ENCODE measurements at regions not wholly inside any gene's neighbourhood (a gene's known extent, or its start where the extent isn't known, plus 50 kb on each side); places are given as distances from the start of the nearest gene placed in this dataset.

DNA sequence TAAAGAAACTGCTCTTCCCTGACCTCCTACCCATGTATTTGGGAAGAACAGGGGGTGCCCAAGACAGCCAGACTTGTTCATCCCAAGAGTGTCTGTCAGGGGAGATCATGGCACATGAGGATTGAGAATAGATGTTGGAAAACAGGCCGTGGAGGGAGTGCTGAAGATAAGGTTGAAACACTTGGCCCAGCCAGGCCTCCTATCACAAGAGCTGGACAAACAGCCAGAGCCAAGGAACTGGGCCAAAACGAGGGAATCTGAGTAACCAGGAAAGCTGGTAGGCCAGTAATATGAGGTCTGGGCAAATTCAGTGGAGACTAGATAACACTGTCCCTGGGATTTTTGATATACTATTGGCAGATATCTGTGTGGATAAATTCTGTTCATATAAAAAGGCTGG lies 161.7 kb downstream of the TMX1 start:
- TF ChIP-seq POLR2AphosphoS5 (IDR thresholded peaks at IDR 0.05) (no peak), EP300 (IDR thresholded peaks at IDR 0.05) (no peak), POLR2A (IDR thresholded peaks at IDR 0.05; ENCODE audit: low read depth) (no peak)
- TF ChIP-seq, protein P1, sequence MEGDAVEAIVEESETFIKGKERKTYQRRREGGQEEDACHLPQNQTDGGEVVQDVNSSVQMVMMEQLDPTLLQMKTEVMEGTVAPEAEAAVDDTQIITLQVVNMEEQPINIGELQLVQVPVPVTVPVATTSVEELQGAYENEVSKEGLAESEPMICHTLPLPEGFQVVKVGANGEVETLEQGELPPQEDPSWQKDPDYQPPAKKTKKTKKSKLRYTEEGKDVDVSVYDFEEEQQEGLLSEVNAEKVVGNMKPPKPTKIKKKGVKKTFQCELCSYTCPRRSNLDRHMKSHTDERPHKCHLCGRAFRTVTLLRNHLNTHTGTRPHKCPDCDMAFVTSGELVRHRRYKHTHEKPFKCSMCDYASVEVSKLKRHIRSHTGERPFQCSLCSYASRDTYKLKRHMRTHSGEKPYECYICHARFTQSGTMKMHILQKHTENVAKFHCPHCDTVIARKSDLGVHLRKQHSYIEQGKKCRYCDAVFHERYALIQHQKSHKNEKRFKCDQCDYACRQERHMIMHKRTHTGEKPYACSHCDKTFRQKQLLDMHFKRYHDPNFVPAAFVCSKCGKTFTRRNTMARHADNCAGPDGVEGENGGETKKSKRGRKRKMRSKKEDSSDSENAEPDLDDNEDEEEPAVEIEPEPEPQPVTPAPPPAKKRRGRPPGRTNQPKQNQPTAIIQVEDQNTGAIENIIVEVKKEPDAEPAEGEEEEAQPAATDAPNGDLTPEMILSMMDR (IDR thresholded peaks at IDR 0.05): no peak
- H3K36me3 ChIP-seq: no peaks in the 10 kb centered on the region
- no peak for DNase-seq (ENCODE audit: extremely low spot score)
- WGBS: 52% methylated on average over 2 of the region's 2 CpGs
- intact Hi-C loops (cut with DNase I): no loop called here
- H3K27ac ChIP-seq (replicated peaks in 1 of 4): peak overlapping the region; percentile 56 to 79 (median 72)
- H3K9me3 ChIP-seq: no peaks in the 10 kb centered on the region
- H3K4me1 ChIP-seq: peaks cover 8 to 32% (median 28%) of the 10 kb centered on the region in 4 donors
- H3K4me3 ChIP-seq: no peak overlapping the region
- H3K27me3 ChIP-seq: no peaks in the 10 kb centered on the region

DNA sequence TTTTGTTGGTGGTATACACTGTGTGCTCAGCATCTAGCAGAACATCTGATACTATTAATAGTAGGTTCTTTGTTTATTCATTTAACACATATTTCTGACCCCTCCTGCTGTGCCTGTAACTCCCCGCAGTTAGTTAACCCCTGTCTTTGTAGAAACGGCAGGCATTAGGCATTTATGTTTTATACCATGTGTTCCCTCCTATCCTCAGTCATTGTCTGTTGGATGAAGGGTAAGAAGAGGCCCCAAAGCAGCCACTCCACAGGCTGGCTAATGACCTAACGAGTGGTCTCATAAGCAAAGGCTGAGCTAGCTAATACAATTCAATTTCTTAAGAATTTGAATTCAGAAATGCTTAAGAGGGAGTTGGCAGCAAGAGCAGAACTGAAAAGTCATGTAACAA lies 170.8 kb downstream of the TMX1 start:
- intact Hi-C loops (cut with DNase I): no loop called here
- no peaks in the 10 kb centered on the region for H3K27me3 ChIP-seq
- no peak for DNase-seq (ENCODE audit: extremely low spot score)
- no peaks in the 10 kb centered on the region for H3K9me3 ChIP-seq
- H3K27ac ChIP-seq (replicated peaks in 1 of 4): no peak overlapping the region
- 39% methylated on average over 3 of the region's 3 CpGs for WGBS
- TF ChIP-seq, protein P1 (IDR thresholded peaks at IDR 0.05): no peak
- TF ChIP-seq POLR2A (IDR thresholded peaks at IDR 0.05; ENCODE audit: low read depth) (no peak), EP300 (IDR thresholded peaks at IDR 0.05) (no peak), POLR2AphosphoS5 (IDR thresholded peaks at IDR 0.05) (no peak)
- no peaks in the 10 kb centered on the region for H3K36me3 ChIP-seq
- H3K4me1 ChIP-seq: peaks cover 0 to 9% (median 0%) of the 10 kb centered on the region in 4 donors
- H3K4me3 ChIP-seq: no peak overlapping the region

DNA sequence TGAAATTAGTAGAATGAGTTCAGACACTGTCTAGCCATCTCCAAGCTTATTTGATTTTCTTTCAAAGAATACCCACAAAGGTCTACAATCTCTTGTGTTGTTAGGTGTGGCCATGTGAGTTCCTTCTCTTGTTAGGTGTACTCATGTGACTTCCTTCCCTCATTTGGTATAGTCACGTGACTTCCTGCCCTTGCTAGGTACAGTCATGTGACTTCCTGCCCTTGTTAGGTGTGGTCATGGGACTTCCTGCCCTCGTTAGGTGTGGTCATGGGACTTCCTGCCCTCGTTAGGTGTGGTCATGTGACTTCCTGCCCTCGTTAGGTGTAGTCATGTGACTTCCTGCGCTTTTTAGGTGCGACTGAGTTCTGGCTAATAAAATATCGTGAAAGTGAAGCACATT lies 179.6 kb downstream of the TMX1 start:
- Histone ChIP-seq H3K9me3 (peaks cover 0 to 17% (median 7%) of the 10 kb centered on the region in 4 donors), H3K4me1 (peaks cover 0 to 6% (median under 1%) of the 10 kb centered on the region in 4 donors), H3K4me3 (no peak overlapping the region), H3K27ac (replicated peaks in 1 of 4) (no peak overlapping the region), H3K36me3 (no peaks in the 10 kb centered on the region), H3K27me3 (no peaks in the 10 kb centered on the region)
- TF ChIP-seq POLR2A (IDR thresholded peaks at IDR 0.05; ENCODE audit: low read depth) (no peak), POLR2AphosphoS5 (IDR thresholded peaks at IDR 0.05) (no peak), EP300 (IDR thresholded peaks at IDR 0.05) (no peak)
- TF ChIP-seq, protein P1 (IDR thresholded peaks at IDR 0.05): no peak
- 70% methylated on average over 7 of the region's 7 CpGs for WGBS
- intact Hi-C loops (cut with DNase I): no loop called here
- DNase-seq (ENCODE audit: extremely low spot score): no peak

DNA sequence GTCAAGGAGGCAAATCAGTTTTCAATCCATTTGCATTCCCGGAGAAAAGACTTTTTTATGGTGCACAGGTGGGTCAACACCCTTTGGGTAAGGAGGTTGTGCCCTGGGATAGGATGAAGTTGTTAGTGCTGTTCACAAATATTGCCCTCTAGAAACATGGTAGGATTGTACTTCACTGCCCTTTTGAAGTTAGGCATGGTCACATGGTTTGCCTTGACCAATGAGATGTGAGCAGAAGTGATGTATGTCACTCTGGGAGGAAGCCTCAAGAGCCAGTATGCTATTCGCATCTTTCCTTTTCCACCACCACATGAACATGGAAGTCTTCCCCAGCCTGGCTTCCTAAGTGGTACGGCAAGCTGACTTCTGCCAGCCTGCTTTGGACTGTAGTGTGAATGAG lies 182.7 kb downstream of the TMX1 start:
- H3K4me3 ChIP-seq: no peak overlapping the region
- H3K27me3 ChIP-seq: no peaks in the 10 kb centered on the region
- no peaks in the 10 kb centered on the region for H3K36me3 ChIP-seq
- H3K9me3 ChIP-seq: peaks cover 0 to 17% (median 7%) of the 10 kb centered on the region in 4 donors
- intact Hi-C loops (cut with DNase I): no loop called here
- 92% methylated on average over 3 of the region's 3 CpGs for WGBS
- no peak for DNase-seq (ENCODE audit: extremely low spot score)
- TF ChIP-seq, protein P1 (IDR thresholded peaks at IDR 0.05): no peak
- TF ChIP-seq POLR2A (IDR thresholded peaks at IDR 0.05; ENCODE audit: low read depth): no peak
- no peak for TF ChIP-seq EP300 (IDR thresholded peaks at IDR 0.05)
- TF ChIP-seq POLR2AphosphoS5 (IDR thresholded peaks at IDR 0.05): no peak
- peaks cover 4 to 13% (median 7%) of the 10 kb centered on the region in 4 donors for H3K4me1 ChIP-seq
- H3K27ac ChIP-seq (replicated peaks in 1 of 4): no peak overlapping the region

DNA sequence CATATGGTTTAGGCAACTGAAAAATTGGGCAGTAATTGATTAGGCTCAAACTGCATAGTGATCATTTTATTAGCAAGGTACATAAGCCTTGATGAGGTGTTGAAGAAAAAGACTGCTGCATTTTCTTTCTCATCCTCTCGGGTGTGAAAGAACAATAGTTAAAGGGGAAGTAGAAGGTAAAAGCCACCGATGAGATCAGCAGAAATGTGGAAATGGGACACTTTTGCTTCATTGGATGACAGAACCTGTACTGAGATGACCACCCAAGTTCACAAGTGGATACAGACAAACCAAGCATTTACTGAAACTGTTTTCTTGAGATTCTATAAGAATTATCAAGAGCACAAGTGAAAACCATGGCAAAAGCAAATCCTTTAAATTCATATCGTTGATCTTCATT lies 184.0 kb downstream of the TMX1 start:
- DNase-seq (ENCODE audit: extremely low spot score): no peak
- no peak for TF ChIP-seq POLR2AphosphoS5 (IDR thresholded peaks at IDR 0.05)
- no peak for TF ChIP-seq EP300 (IDR thresholded peaks at IDR 0.05)
- no peak for TF ChIP-seq POLR2A (IDR thresholded peaks at IDR 0.05; ENCODE audit: low read depth)
- TF ChIP-seq, protein P1 (IDR thresholded peaks at IDR 0.05): no peak

More for the DNA sequence above, 184.0 kb downstream of the TMX1 start:
- peaks cover 0 to 8% (median 1%) of the 10 kb centered on the region in 4 donors for H3K9me3 ChIP-seq
- H3K27me3 ChIP-seq: no peaks in the 10 kb centered on the region
- no peaks in the 10 kb centered on the region for H3K36me3 ChIP-seq
- 55% methylated on average over 3 of the region's 3 CpGs for WGBS
- intact Hi-C loops (cut with DNase I): no loop called here
- peaks cover 4 to 13% (median 7%) of the 10 kb centered on the region in 4 donors for H3K4me1 ChIP-seq
- no peak overlapping the region for H3K4me3 ChIP-seq
- H3K27ac ChIP-seq (replicated peaks in 1 of 4): peak overlapping the region; percentile 29 to 68 (median 34)

Data from esophagus muscularis mucosa (tissue), 4 donors.